IMR-90 (cell line): ENCODE measurements at regions not wholly inside any gene's neighbourhood (a gene's known extent, or its start where the extent isn't known, plus 50 kb on each side); places are given as distances from the start of the nearest gene placed in this dataset.
"Not testable (repeated sequence)": the region's sequence is repeated elsewhere in the genome, so short reads cannot be mapped to it uniquely, and the experiment has no call there.

Experiments used
- ATAC-seq: fragments of 200-7000 bp; cut with Tn5 transposase; 2 replicates; pipeline ENCODE4 v1.9.1; 2020; ENCODE audit warnings: low read depth, mild to moderate bottlenecking, moderate library complexity
- BruUV-seq: library from RNA; stranded (reverse); fragments of 400-500 nt; replicated peaks from 2 replicates; lab custom pipeline; 2021; lab: Mats Ljungman, UMichigan
- CTCF ChIA-PET: fragments of 300-600 bp; formaldehyde crosslinking; extraction: SDS; loops from one replicate; lab custom pipeline; 2021; ENCODE audit warnings: antibody characterized with exemption; lab: Yijun Ruan, JAX
- POLR2A ChIA-PET: fragments of 300-600 bp; sonication (Branson Sonifier 250); formaldehyde crosslinking; loops from one replicate; lab custom pipeline; 2022; ENCODE audit warnings: antibody characterized with exemption; ENCODE audit not compliant: unreplicated experiment; lab: Charles Lee
- DNase-seq: peaks from one replicate; pipeline ENCODE4 v3.0.0; 2013
- H2AFZ ChIP-seq: replicated peaks from 2 replicates; pipeline ENCODE3; 2013; ENCODE audit warnings: low read length, mild to moderate bottlenecking; ENCODE audit not compliant: poor library complexity
- H2AK5ac ChIP-seq: 2 replicates; pipeline ENCODE4 v1.6.1; 2013; ENCODE audit warnings: low read depth, low read length, inconsistent platforms
- H2AK9ac ChIP-seq: replicated peaks from 2 replicates; pipeline ENCODE3; 2013; ENCODE audit warnings: mild to moderate bottlenecking, low read depth, low read length, moderate library complexity; ENCODE audit not compliant: poor library complexity
- H2BK120ac ChIP-seq: 2 replicates; pipeline ENCODE4 v1.6.1; 2013; ENCODE audit warnings: low read depth, low read length, inconsistent platforms
- H2BK15ac ChIP-seq: 3 replicates; pipeline ENCODE4 v1.6.1; 2013; ENCODE audit warnings: low read depth, low read length, inconsistent platforms
- H2BK20ac ChIP-seq: 2 replicates; pipeline ENCODE4 v1.6.1; 2013; ENCODE audit warnings: low read depth, mild to moderate bottlenecking, inconsistent platforms, low read length, moderate library complexity
- H2BK5ac ChIP-seq: 2 replicates; pipeline ENCODE4 v1.6.1; 2013; ENCODE audit warnings: mild to moderate bottlenecking, low read depth, low read length, inconsistent platforms; ENCODE audit not compliant: poor library complexity, severe bottlenecking
- H3K14ac ChIP-seq: replicated peaks from 2 replicates; pipeline ENCODE4 v1.6.1; 2013; ENCODE audit warnings: low read depth, low read length, inconsistent platforms
- H3K18ac ChIP-seq: 2 replicates; pipeline ENCODE4 v1.6.1; 2013; ENCODE audit warnings: low read depth, low read length, control low read depth
- H3K23ac ChIP-seq: 2 replicates; pipeline ENCODE4 v1.6.1; 2013; ENCODE audit warnings: low read depth, low read length, inconsistent platforms
- H3K27ac ChIP-seq: 2 replicates; pipeline ENCODE4 v1.5.1; 2013; ENCODE audit warnings: mild to moderate bottlenecking, control low read depth, low read length; ENCODE audit not compliant: insufficient read depth
- H3K27me3 ChIP-seq: 2 replicates; pipeline ENCODE4 v1.6.1; 2013; ENCODE audit warnings: low read length; ENCODE audit not compliant: control insufficient read depth, insufficient read depth
- H3K36me3 ChIP-seq: 2 replicates; pipeline ENCODE4 v1.6.1; 2013; ENCODE audit warnings: low read length, mixed read lengths; ENCODE audit not compliant: control insufficient read depth, insufficient read depth
- H3K4ac ChIP-seq: 2 replicates; pipeline ENCODE4 v1.6.1; 2013; ENCODE audit warnings: low read depth, low read length, inconsistent platforms
- H3K4me1 ChIP-seq: 2 replicates; pipeline ENCODE4 v1.6.1; 2013; ENCODE audit warnings: low read length, mixed read lengths; ENCODE audit not compliant: control insufficient read depth, insufficient read depth
- H3K4me2 ChIP-seq: 2 replicates; pipeline ENCODE4 v1.6.1; 2013; ENCODE audit warnings: low read depth, mild to moderate bottlenecking, control low read depth, low read length, moderate library complexity
- H3K4me3 ChIP-seq: 2 replicates; pipeline ENCODE4 v1.5.1; 2013; ENCODE audit warnings: low read depth, mild to moderate bottlenecking, control low read depth, low read length, moderate library complexity; ENCODE audit not compliant: insufficient read depth
- H3K56ac ChIP-seq: 2 replicates; pipeline ENCODE4 v1.6.1; 2013; ENCODE audit warnings: low read length, inconsistent platforms; ENCODE audit not compliant: insufficient read depth; ENCODE audit errors: extremely low read depth
- H3K79me1 ChIP-seq, 2 experiments: 2 replicates each; pipeline ENCODE4 v1.6.1; 2013; ENCODE audit warnings: low read length in 2 of 2, inconsistent platforms in 1 of 2, low read depth in 1 of 2
- H3K9ac ChIP-seq: 2 replicates; pipeline ENCODE4 v1.6.1; 2013; ENCODE audit warnings: low read depth, low read length, control low read depth
- H3K9me1 ChIP-seq: 2 replicates; pipeline ENCODE4 v1.6.1; 2013; ENCODE audit warnings: low read length, inconsistent platforms; ENCODE audit not compliant: insufficient read depth
- H3K9me3 ChIP-seq: 2 replicates; pipeline ENCODE4 v1.6.1; 2013; ENCODE audit warnings: low read length; ENCODE audit not compliant: control insufficient read depth, insufficient read depth
- H4K20me1 ChIP-seq: 2 replicates; pipeline ENCODE4 v1.6.1; 2013; ENCODE audit warnings: low read length, inconsistent platforms; ENCODE audit not compliant: insufficient read depth
- H4K5ac ChIP-seq: 2 replicates; pipeline ENCODE4 v1.6.1; 2013; ENCODE audit warnings: mild to moderate bottlenecking, low read depth, low read length, control low read depth
- H4K8ac ChIP-seq, 2 experiments: 2 replicates each; pipeline ENCODE4 v1.6.1; 2013; ENCODE audit warnings: low read depth in 2 of 2, low read length in 2 of 2, control low read depth in 1 of 2, inconsistent platforms in 1 of 2
- H4K91ac ChIP-seq: 2 replicates; pipeline ENCODE4 v1.6.1; 2013; ENCODE audit warnings: low read depth, low read length, inconsistent platforms; ENCODE audit not compliant: insufficient read depth
- WGBS, 2 experiments: methylation state at CpG; one replicate each; pipeline versions ENCODE4 v1.1.5 to v1.1.7; 2013; ENCODE audit warnings: missing lambda C conversion rate in 2 of 2; ENCODE audit not compliant: insufficient read length in 1 of 2; ENCODE audit errors: extremely low coverage in 2 of 2; 5-methylcytosine and 5-hydroxymethylcytosine counted together
- dilution Hi-C: fragments of 300-500 bp; cut with HindIII; formaldehyde crosslinking; loops from one replicate; pipeline ENCODE4 v1.14.3; 2018; ENCODE audit warnings: low sequenced_read_pairs; ENCODE audit not compliant: unreplicated experiment
- in situ Hi-C: fragments of 300-500 bp; cut with MboI; formaldehyde crosslinking; loops from 3 replicates; pipeline ENCODE4 v1.14.3; 2019; ENCODE audit warnings: low sequenced_read_pairs, inconsistent platforms, mixed read lengths
- intact Hi-C: fragments of 100-400 bp; cut with micrococcal nuclease; formaldehyde crosslinking; loops from 2 replicates; pipeline ENCODE4 v1.10.0; 2022

GRCh38 chr7:1620176-1620575 lies 49.9 kb upstream of the ELFN1 start:
- H2AK5ac ChIP-seq, H3K4me1 ChIP-seq, H3K79me1 ChIP-seq, H3K36me3 ChIP-seq, H3K14ac ChIP-seq, CTCF ChIA-PET, H2AFZ ChIP-seq, H3K9ac ChIP-seq, DNase-seq, H3K9me3 ChIP-seq, H3K4me3 ChIP-seq, H4K20me1 ChIP-seq, H3K9me1 ChIP-seq, ATAC-seq, H3K23ac ChIP-seq, H4K91ac ChIP-seq, dilution Hi-C loops, in situ Hi-C loops, BruUV-seq, H3K27ac ChIP-seq, H2BK120ac ChIP-seq, H2BK20ac ChIP-seq, POLR2A ChIA-PET, H3K4me2 ChIP-seq, H2BK5ac ChIP-seq, H4K5ac ChIP-seq, H3K56ac ChIP-seq, H2BK15ac ChIP-seq, H3K27me3 ChIP-seq, H2AK9ac ChIP-seq, H4K8ac ChIP-seq, H3K4ac ChIP-seq, intact Hi-C loops, H3K18ac ChIP-seq: not testable (repeated sequence)
- WGBS, 2 experiments, result no CpG with 5 or more reads among the region's 17 CpGs
